BJ (cell line): ENCODE measurements at regions not wholly inside any gene's neighbourhood (a gene's known extent, or its start where the extent isn't known, plus 50 kb on each side); places are given as distances from the start of the nearest gene placed in this dataset.

ENCODE experiments used
- CTCF ChIA-PET: fragments of 350-600 bp; formaldehyde crosslinking; extraction: SDS; loops from one replicate; lab custom pipeline; 2021; ENCODE audit warnings: antibody characterized with exemption, inconsistent platforms; lab: Yijun Ruan, JAX
- POLR2A ChIA-PET: fragments of 300-600 bp; sonication (Branson Sonifier 250); formaldehyde crosslinking; extraction: SDS; loops from one replicate; lab custom pipeline; 2021; ENCODE audit warnings: antibody characterized with exemption; lab: Charles Lee
- DNase-seq: peaks from one replicate; pipeline ENCODE4 v3.0.0-alpha.2; 2011; ENCODE audit warnings: low read depth
- H3K27me3 ChIP-seq: 2 replicates; pipeline ENCODE4 v1.6.0; 2011; ENCODE audit warnings: low read length; ENCODE audit not compliant: control insufficient read depth, insufficient read depth
- H3K36me3 ChIP-seq: 2 replicates; pipeline ENCODE4 v1.5.1; 2011; ENCODE audit warnings: low read length; ENCODE audit not compliant: control insufficient read depth, insufficient read depth
- H3K4me3 ChIP-seq: 2 replicates; pipeline ENCODE4 v1.5.1; 2011; ENCODE audit warnings: low read depth, mild to moderate bottlenecking, control low read depth, low read length
- CTCF ChIP-seq: IDR thresholded peaks from 2 replicates; pipeline ENCODE4 v1.5.1; 2011; ENCODE audit warnings: low read depth, mild to moderate bottlenecking, control low read depth, inconsistent platforms, low read length, moderate library complexity; ENCODE audit not compliant: insufficient read depth

- no peak for TF ChIP-seq CTCF
- DNase-seq: no peak
- H3K36me3 ChIP-seq: no peaks in the 10 kb centered on the region
- ChIA-PET POLR2A (no interaction called here), CTCF (no interaction called here)
- no peaks in the 10 kb centered on the region for H3K27me3 ChIP-seq
- no peak overlapping the region for H3K4me3 ChIP-seq
Measured at GRCh38 chr11:16430674-16431073, 74.3 kb upstream of the SOX6 start.

GRCh38 chr11:16421826-16422225 is 65.5 kb upstream of the SOX6 start:
- TF ChIP-seq CTCF: no peak
- H3K36me3 ChIP-seq: no peaks in the 10 kb centered on the region
- POLR2A ChIA-PET: no interaction called here
- no peak for DNase-seq
- CTCF ChIA-PET: interaction anchor here (0.6 kb wide), 1 partner anchor 15 kb away, joined by 3 read pairs; no protein-coding TSS in a partner anchor
- H3K4me3 ChIP-seq: no peak overlapping the region
- H3K27me3 ChIP-seq: no peaks in the 10 kb centered on the region

- CTCF ChIA-PET: interaction anchor here (0.6 kb wide), 3 partner anchors 16 to 891 kb away, joined by 3 read pairs; no protein-coding TSS in a partner anchor
- no peaks in the 10 kb centered on the region for H3K36me3 ChIP-seq
Measured at GRCh38 chr11:16418428-16419097, 62.2 kb upstream of the SOX6 start.

GRCh38 chr11:16412525-16413172 is 56.3 kb upstream of the SOX6 start:
- DNase-seq: no peak
- H3K4me3 ChIP-seq: no peak overlapping the region
- no peaks in the 10 kb centered on the region for H3K27me3 ChIP-seq
- no peaks in the 10 kb centered on the region for H3K36me3 ChIP-seq
- ChIA-PET POLR2A (interaction anchor here (0.5 kb wide), 1 partner anchor 182 kb away, joined by 6 read pairs; no protein-coding TSS in a partner anchor), CTCF (interaction anchor here (1.4 kb wide), 1 partner anchor 9 kb away, joined by 3 read pairs; no protein-coding TSS in a partner anchor)
- no peak for TF ChIP-seq CTCF

More at GRCh38 chr11:16418428-16419097, 62.2 kb upstream of the SOX6 start:
- TF ChIP-seq CTCF: no peak
- POLR2A ChIA-PET: no interaction called here
- Histone ChIP-seq H3K4me3 (no peak overlapping the region), H3K27me3 (no peaks in the 10 kb centered on the region)
- no peak for DNase-seq

- no peak for DNase-seq
- ChIA-PET CTCF (no interaction called here), POLR2A (no interaction called here)
- TF ChIP-seq CTCF: no peak
- H3K4me3 ChIP-seq: no peak overlapping the region
- no peaks in the 10 kb centered on the region for H3K27me3 ChIP-seq
- H3K36me3 ChIP-seq: no peaks in the 10 kb centered on the region
Measured at GRCh38 chr11:16410479-16410878, 54.1 kb upstream of the SOX6 start.
